Esophagus squamous epithelium (tissue), 5 donors: ENCODE measurements at regions not wholly inside any gene's neighbourhood (a gene's known extent, or its start where the extent isn't known, plus 50 kb on each side); places are given as distances from the start of the nearest gene placed in this dataset.
A peak's percentile ranks its signal among the peaks of the same experiment; 100 is the strongest.

Source experiments
- DNase-seq: peaks from one replicate; lab custom pipeline; 2025; lab: John Stamatoyannopoulos, UW
- H3K27ac ChIP-seq, 4 donors: fragments of 200-600 bp; sonication (generic); one replicate each; pipeline ENCODE4 v1.5.1; 2016 to 2019; ENCODE audit warnings: mild to moderate bottlenecking in 1 of 4
- H3K27me3 ChIP-seq, 4 donors: fragments of 200-600 bp; sonication (generic); 1 replicate in 3 of 4; 2 replicates in 1 of 4; pipeline versions ENCODE4 v1.5.1 to v1.6.0; 2017 to 2021; ENCODE audit warnings: antibody characterized with exemption in 1 of 4
- H3K36me3 ChIP-seq, 3 donors: fragments of 200-600 bp; sonication (generic); one replicate each; pipeline ENCODE4 v1.5.1; 2016 to 2019
- H3K4me1 ChIP-seq, 3 donors: fragments of 200-600 bp; sonication (generic); one replicate each; pipeline ENCODE4 v1.5.1; 2017 to 2019
- H3K4me3 ChIP-seq, 4 donors: fragments of 200-600 bp; sonication (generic); 1 replicate in 3 of 4; 2 replicates in 1 of 4; pipeline ENCODE4 v1.5.1; 2016 to 2019; ENCODE audit warnings: mild to moderate bottlenecking in 2 of 4, moderate library complexity in 1 of 4
- H3K9me3 ChIP-seq, 3 donors: fragments of 200-600 bp; sonication (generic); one replicate each; pipeline ENCODE4 v1.5.1; 2016 to 2019
- POLR2A ChIP-seq, 4 donors: fragments of 450-650 bp; IDR thresholded peaks; one replicate each; pipeline ENCODE4 v1.6.1; 2017; ENCODE audit warnings: antibody characterized with exemption in 4 of 4, mild to moderate bottlenecking in 4 of 4, moderate library complexity in 3 of 4
- WGBS, 2 donors: methylation state at CpG; one replicate each; pipeline ENCODE4 v1.1.5; 2018; 5-methylcytosine and 5-hydroxymethylcytosine counted together
- intact Hi-C: fragments of 100-400 bp; cut with DNase I; formaldehyde crosslinking; loops from one replicate; pipeline ENCODE4 v1.15.0; 2022
- TF ChIP-seq, protein P1 (sequence below), 6 experiments: fragments of 450-650 bp in 4 of 6; fragments of 200-600 bp in 2 of 6; sonication (generic) in 2 of 6; IDR thresholded peaks; one replicate each; pipeline ENCODE4 v1.5.1; 2016 to 2019; ENCODE audit warnings: antibody characterized with exemption in 6 of 6, mild to moderate bottlenecking in 4 of 6, moderate library complexity in 4 of 6
- donor health status: DM: yes; HTN: yes; CAD: no.

DNA sequence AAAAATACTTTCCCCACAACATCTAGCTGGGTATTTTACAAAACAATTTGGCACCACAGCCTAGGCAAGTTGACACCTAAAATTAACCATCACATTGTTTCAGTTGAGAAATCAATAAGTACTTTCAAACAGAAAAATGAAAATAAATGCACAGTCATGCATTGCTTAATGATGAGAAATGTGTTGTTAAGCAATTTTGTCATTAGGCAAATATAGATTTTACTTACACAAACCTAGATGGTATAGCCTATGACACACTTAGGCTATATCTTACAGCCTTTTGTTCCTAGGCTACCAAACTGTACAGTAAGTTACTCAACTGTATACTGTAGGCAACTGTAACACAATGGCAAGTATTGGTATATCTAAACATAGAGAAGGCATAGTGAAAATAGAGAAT, 608.6 kb upstream of the BCHE start:
- no peak overlapping the region for H3K27ac ChIP-seq
- TF ChIP-seq, protein P1, sequence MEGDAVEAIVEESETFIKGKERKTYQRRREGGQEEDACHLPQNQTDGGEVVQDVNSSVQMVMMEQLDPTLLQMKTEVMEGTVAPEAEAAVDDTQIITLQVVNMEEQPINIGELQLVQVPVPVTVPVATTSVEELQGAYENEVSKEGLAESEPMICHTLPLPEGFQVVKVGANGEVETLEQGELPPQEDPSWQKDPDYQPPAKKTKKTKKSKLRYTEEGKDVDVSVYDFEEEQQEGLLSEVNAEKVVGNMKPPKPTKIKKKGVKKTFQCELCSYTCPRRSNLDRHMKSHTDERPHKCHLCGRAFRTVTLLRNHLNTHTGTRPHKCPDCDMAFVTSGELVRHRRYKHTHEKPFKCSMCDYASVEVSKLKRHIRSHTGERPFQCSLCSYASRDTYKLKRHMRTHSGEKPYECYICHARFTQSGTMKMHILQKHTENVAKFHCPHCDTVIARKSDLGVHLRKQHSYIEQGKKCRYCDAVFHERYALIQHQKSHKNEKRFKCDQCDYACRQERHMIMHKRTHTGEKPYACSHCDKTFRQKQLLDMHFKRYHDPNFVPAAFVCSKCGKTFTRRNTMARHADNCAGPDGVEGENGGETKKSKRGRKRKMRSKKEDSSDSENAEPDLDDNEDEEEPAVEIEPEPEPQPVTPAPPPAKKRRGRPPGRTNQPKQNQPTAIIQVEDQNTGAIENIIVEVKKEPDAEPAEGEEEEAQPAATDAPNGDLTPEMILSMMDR (IDR thresholded peaks at IDR 0.05) = no peak
- TF ChIP-seq POLR2A (IDR thresholded peaks at IDR 0.05) = no peak
- DNase-seq = no peak
- intact Hi-C loops = no loop called here
- no peaks in the 10 kb centered on the region for H3K36me3 ChIP-seq
- no peak overlapping the region for H3K4me3 ChIP-seq
- H3K9me3 ChIP-seq = no peaks in the 10 kb centered on the region
- H3K4me1 ChIP-seq = peaks cover 0 to 24% (median 4%) of the 10 kb centered on the region in 3 donors
- H3K27me3 ChIP-seq = no peaks in the 10 kb centered on the region

DNA sequence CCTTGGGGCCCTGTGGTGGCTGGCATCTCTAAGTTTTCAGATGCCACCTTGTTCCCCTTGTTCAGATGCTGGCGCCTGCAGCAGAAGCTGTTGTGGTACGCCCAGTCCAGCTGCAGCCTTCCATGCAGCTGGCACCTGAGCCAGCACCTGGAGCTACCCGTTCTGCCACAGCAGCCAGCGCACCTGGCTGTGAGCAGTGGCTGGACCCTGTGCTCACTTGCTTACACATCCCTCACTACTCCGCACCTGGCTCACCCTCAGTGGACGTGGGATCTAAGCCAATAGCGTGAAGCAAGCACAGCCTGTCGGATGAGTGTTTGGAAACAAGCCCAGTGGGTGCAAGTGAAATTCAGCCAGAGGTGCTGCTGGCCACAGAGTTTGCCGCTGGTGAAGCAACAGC, 607.5 kb upstream of the BCHE start:
- no peaks in the 10 kb centered on the region for H3K9me3 ChIP-seq
- no peaks in the 10 kb centered on the region for H3K36me3 ChIP-seq
- intact Hi-C loops = no loop called here
- WGBS, 2 donors = 28 to 78% methylated on average over 4 to 5 of the region's 9 CpGs
- H3K4me3 ChIP-seq = no peak overlapping the region
- peak overlapping the region in 1 of 4 donors; percentile 52 for H3K27ac ChIP-seq
- peaks cover 0 to 24% (median 4%) of the 10 kb centered on the region in 3 donors for H3K4me1 ChIP-seq
- no peaks in the 10 kb centered on the region for H3K27me3 ChIP-seq
- DNase-seq = no peak
- TF ChIP-seq POLR2A (IDR thresholded peaks at IDR 0.05) = no peak
- TF ChIP-seq, protein P1 (IDR thresholded peaks at IDR 0.05) = no peak

DNA sequence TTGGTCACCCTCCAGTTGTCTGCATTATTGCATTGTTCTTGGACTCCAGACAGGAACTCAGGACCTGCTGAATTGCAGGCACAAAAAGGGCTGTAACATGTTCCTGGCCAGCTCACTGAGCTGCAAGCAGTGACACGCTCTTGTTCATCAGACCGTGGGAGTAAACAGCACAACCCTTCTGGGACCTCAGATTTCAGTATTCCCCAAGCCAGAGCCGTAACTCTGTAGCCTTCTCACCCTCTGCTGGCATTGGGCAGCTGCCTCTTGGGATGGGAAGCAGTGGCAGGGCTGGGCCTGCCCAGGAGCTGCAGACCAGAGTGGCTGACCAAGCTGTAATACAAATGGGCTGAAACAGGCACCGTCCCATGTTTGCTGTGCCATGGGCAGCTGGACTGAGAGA, 607.1 kb upstream of the BCHE start:
- no peak for DNase-seq
- WGBS, 2 donors = 55 to 73% methylated on average over 4 of the region's 4 CpGs
- no peak for TF ChIP-seq POLR2A (IDR thresholded peaks at IDR 0.05)
- TF ChIP-seq, protein P1 (IDR thresholded peaks at IDR 0.05) = no peak

GRCh38 chr3:166435469-166436057, 598.3 kb upstream of the BCHE start:
- no peak for DNase-seq
- H3K4me1 ChIP-seq = no peaks in the 10 kb centered on the region
- no peak overlapping the region for H3K27ac ChIP-seq
- H3K9me3 ChIP-seq = no peaks in the 10 kb centered on the region
- no peak overlapping the region for H3K4me3 ChIP-seq
- no peaks in the 10 kb centered on the region for H3K27me3 ChIP-seq
- intact Hi-C loops = no loop called here
- no peaks in the 10 kb centered on the region for H3K36me3 ChIP-seq
- TF ChIP-seq POLR2A (IDR thresholded peaks at IDR 0.05) = no peak
- TF ChIP-seq, protein P1 (IDR thresholded peaks at IDR 0.05) = no peak
- 87 to 88% methylated on average over 3 of the region's 3 CpGs for WGBS, 2 donors

More for the DNA sequence above, 607.1 kb upstream of the BCHE start:
- Histone ChIP-seq H3K36me3 (no peaks in the 10 kb centered on the region), H3K27ac (peak overlapping the region in 1 of 4 donors; percentile 52), H3K9me3 (no peaks in the 10 kb centered on the region), H3K4me3 (no peak overlapping the region), H3K4me1 (peaks cover 0 to 24% (median 4%) of the 10 kb centered on the region in 3 donors), H3K27me3 (no peaks in the 10 kb centered on the region)
- intact Hi-C loops = no loop called here

DNA sequence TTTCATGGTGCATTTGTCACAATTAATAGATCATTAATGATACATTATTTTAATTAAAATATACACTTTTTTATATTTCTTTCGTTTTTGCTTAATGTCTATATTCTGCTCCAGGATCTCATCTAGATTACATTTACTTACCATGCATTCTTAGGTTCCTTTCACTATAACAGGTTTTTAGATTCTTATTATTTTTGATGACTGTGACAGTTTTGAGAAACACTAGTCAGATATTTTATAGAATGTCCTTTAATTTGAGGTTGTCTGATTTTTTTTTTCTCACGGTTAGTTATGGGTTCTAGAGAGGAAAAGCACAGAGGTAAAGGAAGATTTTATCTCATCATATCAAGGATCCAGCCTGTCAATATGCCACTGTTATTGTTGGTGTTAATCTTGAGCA, 595.8 kb upstream of the BCHE start:
- WGBS, 2 donors = 53 to 58% methylated on average over 2 of the region's 2 CpGs
- H3K4me3 ChIP-seq = no peak overlapping the region
- DNase-seq = no peak

More for the DNA sequence above, 595.8 kb upstream of the BCHE start:
- Histone ChIP-seq H3K27ac (no peak overlapping the region), H3K36me3 (no peaks in the 10 kb centered on the region), H3K9me3 (no peaks in the 10 kb centered on the region), H3K27me3 (no peaks in the 10 kb centered on the region), H3K4me1 (no peaks in the 10 kb centered on the region)
- TF ChIP-seq POLR2A (IDR thresholded peaks at IDR 0.05) = no peak
- TF ChIP-seq, protein P1 (IDR thresholded peaks at IDR 0.05) = no peak
- intact Hi-C loops = no loop called here
